ENCODE measurements at regions not wholly inside any gene's neighbourhood (a gene's known extent, or its start where the extent isn't known, plus 50 kb on each side); places are given as distances from the start of the nearest gene placed in this dataset.

DNA sequence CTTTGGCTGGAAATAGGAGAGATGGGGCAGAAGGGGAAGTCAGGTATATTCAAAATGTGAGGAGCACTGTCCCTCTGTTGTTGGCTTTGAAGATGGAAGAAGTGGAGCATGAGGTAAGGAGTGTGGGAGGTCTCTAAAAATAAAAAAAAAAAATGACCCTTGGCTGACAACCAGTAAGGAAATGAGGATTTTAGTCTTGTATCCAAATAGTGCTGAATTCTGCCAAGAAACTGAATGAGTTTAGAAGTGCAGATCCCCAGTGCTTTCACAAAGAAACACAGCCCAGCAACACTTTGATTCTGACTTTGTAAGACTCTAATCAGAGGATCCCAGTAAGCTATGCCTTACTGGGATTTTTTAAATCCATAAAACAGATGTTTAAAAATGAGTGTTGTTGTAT is 367.9 kb downstream of the CYLC2 start:
- Mint-ChIP-seq H3K9me3 (peaks cover 5% of the 10 kb centered on the region), H3K4me1 (ENCODE audit: low read depth) (no peaks in the 10 kb centered on the region), H3K27me3 (ENCODE audit: insufficient read depth) (no peaks in the 10 kb centered on the region), H3K4me3 (no peak overlapping the region), H3K27ac (no peak overlapping the region), H3K36me3 (ENCODE audit: low read depth) (no peaks in the 10 kb centered on the region)
- no peak for DNase-seq (ENCODE audit: low spot score)
- intact Hi-C loops (cut with micrococcal nuclease), result no loop called here

DNA sequence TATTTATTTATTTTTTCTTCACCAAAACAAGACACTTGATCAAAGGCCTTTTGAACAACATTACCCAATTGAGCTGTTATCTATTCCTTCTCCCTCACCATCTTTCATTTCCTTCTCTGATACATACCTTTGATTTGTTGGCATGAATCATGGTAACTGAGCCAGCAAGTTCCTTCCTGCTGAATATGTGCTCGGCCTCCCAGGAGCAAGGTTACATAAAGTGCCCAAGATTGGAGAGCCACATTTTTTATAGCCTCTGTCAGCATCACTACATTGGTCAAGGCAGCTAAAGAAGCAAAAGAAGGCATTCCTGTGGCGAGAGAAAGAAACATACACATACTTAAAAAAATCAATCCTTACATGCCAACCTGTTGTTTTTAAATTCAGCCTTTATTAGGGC is 369.6 kb downstream of the CYLC2 start:
- Mint-ChIP-seq H3K4me1 (ENCODE audit: low read depth) (no peaks in the 10 kb centered on the region), H3K4me3 (no peak overlapping the region), H3K36me3 (ENCODE audit: low read depth) (no peaks in the 10 kb centered on the region), H3K27ac (no peak overlapping the region), H3K27me3 (ENCODE audit: insufficient read depth) (no peaks in the 10 kb centered on the region), H3K9me3 (peaks cover 4% of the 10 kb centered on the region)
- no peak for DNase-seq (ENCODE audit: low spot score)
- intact Hi-C loops (cut with micrococcal nuclease), result no loop called here

DNA sequence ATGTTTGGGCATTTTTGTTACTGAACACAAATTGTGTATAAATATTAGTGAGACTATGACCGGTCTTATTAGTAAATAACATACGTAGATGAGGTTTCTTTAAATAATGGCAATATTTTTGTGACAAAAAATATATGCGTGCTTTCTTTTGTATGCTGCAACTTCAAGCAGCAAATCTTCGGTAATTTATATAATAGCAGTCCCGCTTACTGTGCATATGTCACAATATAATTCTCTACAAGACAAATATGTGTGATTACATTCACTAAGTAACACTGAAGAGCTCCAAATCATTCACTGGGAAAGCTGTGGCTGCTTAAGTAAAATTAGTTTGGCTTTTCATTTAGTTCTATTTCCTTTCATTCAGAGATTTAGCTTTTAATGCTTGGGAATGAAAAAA is 376.0 kb downstream of the CYLC2 start:
- Mint-ChIP-seq H3K4me3 (no peak overlapping the region), H3K27me3 (ENCODE audit: insufficient read depth) (no peaks in the 10 kb centered on the region), H3K4me1 (ENCODE audit: low read depth) (no peaks in the 10 kb centered on the region), H3K27ac (no peak overlapping the region), H3K36me3 (ENCODE audit: low read depth) (no peaks in the 10 kb centered on the region), H3K9me3 (no peaks in the 10 kb centered on the region)
- intact Hi-C loops (cut with micrococcal nuclease), result no loop called here
- DNase-seq (ENCODE audit: low spot score), result no peak

DNA sequence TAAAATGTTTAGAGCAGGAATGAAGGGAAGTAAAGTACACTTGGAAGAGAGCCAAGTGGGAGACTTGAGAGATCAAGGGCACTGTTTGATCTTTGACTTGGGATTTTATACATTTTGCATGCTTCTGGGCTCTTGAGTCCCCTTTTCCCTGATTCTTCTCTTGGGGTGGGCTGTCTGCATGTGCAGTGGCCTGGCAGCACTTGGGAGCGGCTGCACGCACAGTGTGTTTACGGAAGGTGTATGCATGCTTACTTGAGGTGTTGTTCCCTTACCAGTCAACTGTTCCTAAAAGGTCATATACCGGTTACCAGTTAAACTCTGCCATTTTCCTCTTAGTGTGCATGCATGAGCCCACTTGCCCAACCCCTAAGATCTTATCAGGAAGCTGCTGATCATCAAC is 377.7 kb downstream of the CYLC2 start:
- no peak for DNase-seq (ENCODE audit: low spot score)
- Mint-ChIP-seq H3K27me3 (ENCODE audit: insufficient read depth) (no peaks in the 10 kb centered on the region), H3K27ac (no peak overlapping the region), H3K4me3 (no peak overlapping the region), H3K9me3 (no peaks in the 10 kb centered on the region), H3K36me3 (ENCODE audit: low read depth) (no peaks in the 10 kb centered on the region), H3K4me1 (ENCODE audit: low read depth) (no peaks in the 10 kb centered on the region)
- intact Hi-C loops (cut with micrococcal nuclease), result no loop called here

DNA sequence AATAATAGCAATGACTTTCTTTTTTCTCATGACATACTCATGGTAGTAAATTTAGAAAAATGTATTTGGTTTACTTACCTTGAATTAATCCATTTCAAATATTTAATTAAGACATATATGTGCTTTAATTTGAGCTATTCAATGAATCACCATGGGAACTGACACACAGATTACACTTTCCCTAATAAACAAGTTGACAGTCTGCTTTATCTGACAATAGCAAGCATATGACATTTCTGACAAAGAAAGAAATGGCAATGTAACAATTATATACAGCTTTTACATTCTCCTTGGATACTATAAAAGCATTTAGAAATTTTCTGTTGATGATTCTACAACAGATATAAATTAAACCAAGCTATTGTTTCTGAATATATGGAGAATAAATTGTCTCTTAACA is 382.5 kb downstream of the CYLC2 start:
- Mint-ChIP-seq H3K36me3 (ENCODE audit: low read depth) (no peaks in the 10 kb centered on the region), H3K9me3 (no peaks in the 10 kb centered on the region), H3K4me3 (no peak overlapping the region), H3K27me3 (ENCODE audit: insufficient read depth) (no peaks in the 10 kb centered on the region), H3K4me1 (ENCODE audit: low read depth) (no peaks in the 10 kb centered on the region), H3K27ac (no peak overlapping the region)
- DNase-seq (ENCODE audit: low spot score), result no peak
- intact Hi-C loops (cut with micrococcal nuclease), result no loop called here

DNA sequence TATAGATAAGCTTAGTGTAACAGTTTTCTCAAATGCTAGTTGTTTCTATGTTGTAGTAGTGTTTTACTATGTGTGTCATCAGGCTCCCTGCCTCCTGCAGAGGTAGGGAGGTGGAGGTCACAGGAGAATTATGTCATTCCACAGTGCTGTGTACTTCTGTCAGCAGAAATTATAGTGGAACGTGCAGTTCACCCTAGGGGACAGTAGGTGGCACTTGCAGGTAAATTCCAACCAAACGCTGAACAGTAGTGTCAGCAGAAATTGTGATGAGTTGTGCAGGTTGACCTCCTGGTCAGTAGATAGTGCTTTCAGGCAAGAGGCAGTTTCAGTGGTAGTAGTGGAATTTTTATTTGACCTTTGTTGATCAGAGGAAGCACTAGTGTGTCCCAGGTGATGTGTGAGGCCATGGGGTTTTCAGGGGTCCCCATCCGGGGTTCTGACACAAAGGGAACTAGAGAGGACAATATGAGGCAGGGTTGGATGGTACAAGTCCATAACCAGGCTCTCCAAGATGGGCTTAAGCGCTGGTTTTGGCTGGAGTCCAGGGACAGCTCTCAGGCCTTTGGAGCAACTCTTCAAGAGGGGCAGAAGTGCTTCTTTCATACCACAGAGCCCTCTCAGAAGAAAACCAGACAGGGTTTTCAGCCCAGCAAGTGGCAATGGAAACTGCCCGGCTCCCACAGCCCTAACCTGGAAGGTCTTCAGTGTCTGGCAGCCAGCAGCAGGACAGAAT is 402.9 kb downstream of the CYLC2 start:
- no peak overlapping the region for H3K27ac Mint-ChIP-seq
- intact Hi-C loops (cut with micrococcal nuclease), result loop anchor here (5.0 kb wide), 3 partner anchors 989 to 1344 kb away; no protein-coding TSS in a partner anchor
- DNase-seq (ENCODE audit: low spot score), result no peak
- H3K4me3 Mint-ChIP-seq, result no peak overlapping the region
- no peaks in the 10 kb centered on the region for H3K36me3 Mint-ChIP-seq (ENCODE audit: low read depth)
- no peaks in the 10 kb centered on the region for H3K9me3 Mint-ChIP-seq
- H3K4me1 Mint-ChIP-seq (ENCODE audit: low read depth), result no peaks in the 10 kb centered on the region
- no peaks in the 10 kb centered on the region for H3K27me3 Mint-ChIP-seq (ENCODE audit: insufficient read depth)

DNA sequence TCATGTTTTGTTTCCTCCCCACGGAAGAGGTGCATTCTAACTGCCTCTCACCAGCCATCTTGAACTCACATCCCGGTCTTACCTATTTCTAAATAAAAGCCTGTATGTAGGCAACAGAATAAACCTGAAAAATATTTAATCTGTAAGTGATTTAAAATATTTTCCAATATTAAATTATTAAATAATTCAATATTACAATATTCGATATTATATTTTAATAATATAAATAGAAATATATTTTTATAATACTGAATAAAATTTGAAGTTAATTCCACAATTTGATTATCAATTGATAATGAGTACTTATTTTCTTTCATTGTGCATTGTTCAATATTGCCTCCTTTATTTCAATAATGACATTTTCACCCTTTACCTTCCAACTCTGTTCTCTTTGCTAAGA is 404.4 kb downstream of the CYLC2 start:
- Mint-ChIP-seq H3K9me3 (no peaks in the 10 kb centered on the region), H3K36me3 (ENCODE audit: low read depth) (no peaks in the 10 kb centered on the region), H3K4me3 (no peak overlapping the region), H3K27ac (no peak overlapping the region), H3K27me3 (ENCODE audit: insufficient read depth) (no peaks in the 10 kb centered on the region), H3K4me1 (ENCODE audit: low read depth) (no peaks in the 10 kb centered on the region)
- no peak for DNase-seq (ENCODE audit: low spot score)
- intact Hi-C loops (cut with micrococcal nuclease), result loop anchor here (5.0 kb wide), 3 partner anchors 988 to 1343 kb away; no protein-coding TSS in a partner anchor

DNA sequence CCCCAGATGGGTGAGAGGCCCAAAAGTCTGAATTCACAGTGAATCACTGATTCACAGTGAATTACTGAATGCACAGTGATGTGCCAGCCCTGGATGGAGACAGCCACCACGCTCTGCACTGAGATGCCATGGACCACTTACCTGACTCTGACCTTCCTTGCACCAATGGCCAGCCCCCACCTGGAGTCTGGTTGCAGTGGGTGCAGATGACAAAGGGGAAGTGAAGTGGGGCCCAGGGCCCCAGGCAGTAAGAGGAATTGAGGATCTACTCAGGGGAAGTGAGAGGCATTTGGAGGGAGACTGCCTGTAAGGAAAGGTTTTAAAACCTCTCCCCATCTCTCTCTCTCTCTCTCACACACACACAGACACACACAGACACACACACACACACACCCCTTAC is 412.1 kb downstream of the CYLC2 start:
- intact Hi-C loops (cut with micrococcal nuclease), result no loop called here
- Mint-ChIP-seq H3K27ac (no peak overlapping the region), H3K4me1 (ENCODE audit: low read depth) (no peaks in the 10 kb centered on the region), H3K36me3 (ENCODE audit: low read depth) (no peaks in the 10 kb centered on the region), H3K4me3 (no peak overlapping the region), H3K9me3 (no peaks in the 10 kb centered on the region), H3K27me3 (ENCODE audit: insufficient read depth) (no peaks in the 10 kb centered on the region)
- DNase-seq (ENCODE audit: low spot score), result no peak

DNA sequence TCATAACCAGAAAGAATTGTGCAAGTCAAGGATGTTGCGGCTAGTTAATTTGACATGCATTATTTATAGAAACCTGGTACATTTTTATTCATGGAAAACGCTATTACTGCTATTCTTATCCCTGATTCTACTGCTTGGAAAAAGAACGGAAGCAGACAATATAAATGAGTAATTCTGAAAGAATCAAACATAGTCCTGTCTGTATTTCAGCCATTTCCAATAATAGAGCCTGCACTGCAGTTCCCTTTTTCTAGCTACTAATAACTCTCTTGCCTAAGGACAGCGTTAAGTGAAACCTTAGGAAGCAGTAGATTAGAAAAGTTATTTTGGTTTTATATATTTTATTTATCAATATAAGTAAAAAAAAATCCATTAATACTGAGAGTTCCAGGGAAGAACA is 414.9 kb downstream of the CYLC2 start:
- DNase-seq (ENCODE audit: low spot score), result no peak
- H3K4me3 Mint-ChIP-seq, result no peak overlapping the region
- H3K36me3 Mint-ChIP-seq (ENCODE audit: low read depth), result no peaks in the 10 kb centered on the region
- H3K4me1 Mint-ChIP-seq (ENCODE audit: low read depth), result no peaks in the 10 kb centered on the region
- no peaks in the 10 kb centered on the region for H3K27me3 Mint-ChIP-seq (ENCODE audit: insufficient read depth)
- intact Hi-C loops (cut with micrococcal nuclease), result no loop called here
- no peak overlapping the region for H3K27ac Mint-ChIP-seq
- no peaks in the 10 kb centered on the region for H3K9me3 Mint-ChIP-seq

DNA sequence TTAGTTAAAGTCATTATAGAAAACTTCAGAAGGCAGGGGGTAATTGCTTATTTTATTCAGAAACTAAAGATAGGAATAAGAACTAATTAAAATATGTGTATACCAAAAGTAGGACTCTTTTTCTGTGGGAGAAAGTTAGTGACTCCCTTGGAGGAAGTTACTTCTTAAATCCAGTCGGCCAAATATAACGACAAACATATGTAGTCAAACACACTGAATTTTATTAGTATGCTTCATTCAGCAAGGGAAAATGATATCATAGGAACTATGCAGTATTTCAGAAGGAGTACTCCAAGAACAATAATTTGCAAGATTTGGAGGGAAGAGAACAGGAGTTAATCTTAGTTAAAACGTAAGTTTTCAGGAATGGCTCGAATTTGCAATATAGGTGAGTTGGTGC is 432.6 kb downstream of the CYLC2 start:
- Mint-ChIP-seq H3K4me1 (ENCODE audit: low read depth) (no peaks in the 10 kb centered on the region), H3K36me3 (ENCODE audit: low read depth) (no peaks in the 10 kb centered on the region), H3K27ac (no peak overlapping the region), H3K4me3 (no peak overlapping the region), H3K9me3 (no peaks in the 10 kb centered on the region), H3K27me3 (ENCODE audit: insufficient read depth) (no peaks in the 10 kb centered on the region)
- DNase-seq (ENCODE audit: low spot score), result no peak
- intact Hi-C loops (cut with micrococcal nuclease), result no loop called here

DNA sequence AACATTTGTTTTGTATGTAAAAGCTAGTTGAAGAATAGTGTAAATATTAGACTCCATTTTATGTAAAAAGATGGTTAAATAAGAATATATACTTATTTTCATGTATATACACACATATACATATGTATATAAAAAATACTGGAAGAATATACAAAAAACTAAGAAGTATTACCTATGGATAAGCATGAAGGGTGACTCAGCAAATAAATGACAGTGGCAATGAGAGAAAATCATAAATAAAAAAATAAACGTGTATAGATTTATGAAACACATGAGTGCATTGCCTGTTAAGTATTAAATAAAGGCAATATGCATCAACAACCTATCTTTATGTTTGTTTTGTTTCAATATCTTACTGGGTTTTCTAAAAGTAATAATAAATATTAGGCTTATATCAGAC is 435.3 kb downstream of the CYLC2 start:
- Mint-ChIP-seq H3K27me3 (ENCODE audit: insufficient read depth) (no peaks in the 10 kb centered on the region), H3K4me3 (no peak overlapping the region), H3K4me1 (ENCODE audit: low read depth) (no peaks in the 10 kb centered on the region), H3K36me3 (ENCODE audit: low read depth) (no peaks in the 10 kb centered on the region), H3K9me3 (no peaks in the 10 kb centered on the region), H3K27ac (no peak overlapping the region)
- no peak for DNase-seq (ENCODE audit: low spot score)
- intact Hi-C loops (cut with micrococcal nuclease), result no loop called here

DNA sequence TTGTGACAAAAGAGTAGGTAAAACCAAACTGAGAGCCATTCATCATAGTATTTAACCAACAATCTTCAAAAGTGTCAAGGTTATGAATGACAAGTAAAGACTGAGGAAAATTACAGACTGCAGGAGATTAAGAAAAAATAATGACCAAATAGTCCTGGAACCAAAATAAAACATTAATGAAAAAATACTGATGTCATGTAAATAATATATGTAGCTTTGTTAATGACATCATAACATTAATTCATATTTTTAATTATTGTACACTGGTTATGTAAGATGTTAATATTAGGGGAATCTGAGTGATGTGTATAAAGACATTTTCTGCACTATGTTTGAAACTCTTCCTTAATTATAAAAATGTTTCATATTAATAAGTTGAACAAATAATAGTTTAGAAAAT is 436.7 kb downstream of the CYLC2 start:
- H3K27ac Mint-ChIP-seq, result no peak overlapping the region
- no peaks in the 10 kb centered on the region for H3K36me3 Mint-ChIP-seq (ENCODE audit: low read depth)
- H3K27me3 Mint-ChIP-seq (ENCODE audit: insufficient read depth), result no peaks in the 10 kb centered on the region
- intact Hi-C loops (cut with micrococcal nuclease), result no loop called here
- no peak overlapping the region for H3K4me3 Mint-ChIP-seq
- peaks cover 6% of the 10 kb centered on the region for H3K9me3 Mint-ChIP-seq
- H3K4me1 Mint-ChIP-seq (ENCODE audit: low read depth), result no peaks in the 10 kb centered on the region
- no peak for DNase-seq (ENCODE audit: low spot score)

DNA sequence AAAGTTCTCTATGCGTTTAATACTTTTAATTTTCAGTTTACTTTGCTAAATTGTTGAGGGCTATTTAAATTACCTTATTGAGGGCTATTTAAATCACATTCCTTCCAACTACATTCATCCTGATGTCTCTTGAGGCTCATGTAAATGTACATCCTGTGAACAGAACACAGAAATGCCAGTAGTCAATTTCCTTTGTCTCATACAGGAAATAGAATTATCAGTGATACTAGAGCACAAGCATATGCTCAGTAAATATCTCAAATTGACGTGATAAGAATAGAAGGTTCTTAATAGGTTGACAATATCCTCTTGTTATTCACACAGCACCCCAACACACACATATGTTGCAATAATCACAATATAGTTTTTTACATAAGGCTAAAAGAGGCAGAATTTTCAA is 449.0 kb downstream of the CYLC2 start:
- Mint-ChIP-seq H3K9me3 (no peaks in the 10 kb centered on the region), H3K27ac (no peak overlapping the region), H3K4me3 (no peak overlapping the region), H3K27me3 (ENCODE audit: insufficient read depth) (no peaks in the 10 kb centered on the region), H3K36me3 (ENCODE audit: low read depth) (no peaks in the 10 kb centered on the region), H3K4me1 (ENCODE audit: low read depth) (no peaks in the 10 kb centered on the region)
- intact Hi-C loops (cut with micrococcal nuclease), result no loop called here
- no peak for DNase-seq (ENCODE audit: low spot score)

DNA sequence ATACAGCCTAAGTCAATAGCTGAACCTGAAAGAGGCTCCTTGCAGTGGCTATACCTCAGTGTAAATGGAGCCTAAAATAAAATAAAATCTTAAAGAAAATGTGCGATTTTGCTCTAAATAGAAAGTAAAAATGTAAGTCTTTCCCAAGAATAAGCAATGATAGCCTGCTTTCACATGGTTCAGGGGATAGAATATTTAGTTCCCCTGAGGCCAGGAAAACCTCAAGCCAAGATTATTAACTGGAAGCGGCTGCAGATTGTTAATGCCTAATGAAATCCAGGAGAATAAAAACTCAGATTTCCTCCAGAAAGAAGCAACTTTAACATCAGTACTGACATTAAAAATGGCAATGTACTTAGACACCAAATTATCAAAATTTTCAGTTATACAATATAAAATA is 463.7 kb downstream of the CYLC2 start:
- Mint-ChIP-seq H3K9me3 (peaks cover 12% of the 10 kb centered on the region), H3K4me3 (no peak overlapping the region), H3K4me1 (ENCODE audit: low read depth) (no peaks in the 10 kb centered on the region), H3K27me3 (ENCODE audit: insufficient read depth) (no peaks in the 10 kb centered on the region), H3K27ac (no peak overlapping the region), H3K36me3 (ENCODE audit: low read depth) (no peaks in the 10 kb centered on the region)
- intact Hi-C loops (cut with micrococcal nuclease), result no loop called here
- no peak for DNase-seq (ENCODE audit: low spot score)

Data from activated T-helper 1 cell treated with anti-CD3 and anti-CD28 coated beads, Interleukin-12 subunit alpha, Interleukin-12 subunit beta, Interleukin-2, Interleukin-4 antibody, amounts not matched to agents 30 ng/mL and 10 ng/mL and 1 ng/mL, durations not matched to agents 14 hours and 24 hours and 36 hours (primary cell).